C4-2B (cell line): ENCODE measurements at regions not wholly inside any gene's neighbourhood (a gene's known extent, or its start where the extent isn't known, plus 50 kb on each side); places are given as distances from the start of the nearest gene placed in this dataset.

Source experiments
- ZFX ChIP-seq: fragments of 450-650 bp; IDR thresholded peaks from 2 replicates; pipeline ENCODE4 v1.6.1; 2017
- TF ChIP-seq, protein P1 (sequence below): fragments of 450-650 bp; conservative IDR thresholded peaks from 2 replicates; pipeline ENCODE4 v1.5.1; 2017; ENCODE audit warnings: mild to moderate bottlenecking

- TF ChIP-seq, protein P1, sequence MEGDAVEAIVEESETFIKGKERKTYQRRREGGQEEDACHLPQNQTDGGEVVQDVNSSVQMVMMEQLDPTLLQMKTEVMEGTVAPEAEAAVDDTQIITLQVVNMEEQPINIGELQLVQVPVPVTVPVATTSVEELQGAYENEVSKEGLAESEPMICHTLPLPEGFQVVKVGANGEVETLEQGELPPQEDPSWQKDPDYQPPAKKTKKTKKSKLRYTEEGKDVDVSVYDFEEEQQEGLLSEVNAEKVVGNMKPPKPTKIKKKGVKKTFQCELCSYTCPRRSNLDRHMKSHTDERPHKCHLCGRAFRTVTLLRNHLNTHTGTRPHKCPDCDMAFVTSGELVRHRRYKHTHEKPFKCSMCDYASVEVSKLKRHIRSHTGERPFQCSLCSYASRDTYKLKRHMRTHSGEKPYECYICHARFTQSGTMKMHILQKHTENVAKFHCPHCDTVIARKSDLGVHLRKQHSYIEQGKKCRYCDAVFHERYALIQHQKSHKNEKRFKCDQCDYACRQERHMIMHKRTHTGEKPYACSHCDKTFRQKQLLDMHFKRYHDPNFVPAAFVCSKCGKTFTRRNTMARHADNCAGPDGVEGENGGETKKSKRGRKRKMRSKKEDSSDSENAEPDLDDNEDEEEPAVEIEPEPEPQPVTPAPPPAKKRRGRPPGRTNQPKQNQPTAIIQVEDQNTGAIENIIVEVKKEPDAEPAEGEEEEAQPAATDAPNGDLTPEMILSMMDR: no peak
- TF ChIP-seq ZFX: no peak
These were observed 55.4 kb upstream of the IFFO2 start for GRCh38 chr1:19011845-19012231.
